PC-3 (cell line): ENCODE measurements at regions not wholly inside any gene's neighbourhood (a gene's known extent, or its start where the extent isn't known, plus 50 kb on each side); places are given as distances from the start of the nearest gene placed in this dataset.

Experiments used
- CTCF ChIP-seq: fragments of 300-600 bp; sonication (generic); conservative IDR thresholded peaks from 2 replicates; pipeline ENCODE4 v1.5.1; 2017; ENCODE audit warnings: antibody characterized with exemption, low read depth, mild to moderate bottlenecking, low read length
- EZH2 ChIP-seq: fragments of 300-600 bp; sonication (generic); IDR thresholded peaks from one replicate; pipeline ENCODE4 v1.6.1; 2017; ENCODE audit warnings: antibody characterized with exemption, mild to moderate bottlenecking, low read length; ENCODE audit not compliant: unreplicated experiment

GRCh38 chr14:50018933-50019210, 97.5 kb downstream of the VCPKMT start:
- no peak for TF ChIP-seq CTCF
- TF ChIP-seq EZH2 = no peak
